ENCODE measurements at regions not wholly inside any gene's neighbourhood (a gene's known extent, or its start where the extent isn't known, plus 50 kb on each side); places are given as distances from the start of the nearest gene placed in this dataset.
A peak's percentile ranks its signal among the peaks of the same experiment; 100 is the strongest.

DNA sequence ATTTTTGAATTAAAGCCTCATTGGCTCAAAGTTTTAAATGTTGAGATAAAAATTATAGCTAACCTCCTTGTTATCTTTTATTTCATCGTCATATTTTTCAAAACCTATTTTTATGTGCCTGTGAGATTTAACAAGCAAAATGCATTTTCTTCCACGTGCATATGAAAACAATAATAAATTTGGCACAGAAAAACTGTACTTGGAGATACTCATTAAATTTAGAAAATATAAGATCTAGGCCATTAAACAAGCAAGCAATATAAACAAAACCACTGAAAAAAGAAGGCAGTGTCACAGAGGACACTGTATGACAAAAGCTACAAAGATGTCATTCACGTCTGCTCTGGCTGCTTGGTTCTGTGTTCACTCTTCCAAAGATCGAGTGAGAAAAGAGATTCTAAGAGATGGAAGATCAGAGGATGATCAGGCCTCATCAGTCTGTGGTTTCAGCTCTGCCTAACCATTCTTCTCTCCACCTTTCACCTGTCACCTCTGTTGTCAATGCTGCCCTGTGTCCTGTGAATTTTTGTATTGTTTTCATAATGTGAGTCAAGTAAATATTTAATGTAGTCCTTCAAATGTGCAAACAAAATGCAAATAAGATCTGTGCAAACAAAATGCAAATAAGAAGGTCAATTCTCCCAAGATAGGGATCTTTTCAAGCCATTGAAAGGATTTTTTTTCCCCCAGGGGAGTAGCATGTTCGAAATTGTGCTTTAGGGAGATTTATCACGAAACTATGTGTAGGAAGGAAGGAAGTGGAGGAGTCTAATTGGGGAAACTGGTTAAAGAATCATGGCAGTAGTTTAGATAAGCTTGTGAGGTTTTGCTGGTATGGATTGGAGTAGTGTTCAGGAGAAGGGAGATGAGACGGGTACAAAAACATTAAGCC lies 138.7 kb upstream of the RBMS1 start:
- DNase-seq = no peak

DNA sequence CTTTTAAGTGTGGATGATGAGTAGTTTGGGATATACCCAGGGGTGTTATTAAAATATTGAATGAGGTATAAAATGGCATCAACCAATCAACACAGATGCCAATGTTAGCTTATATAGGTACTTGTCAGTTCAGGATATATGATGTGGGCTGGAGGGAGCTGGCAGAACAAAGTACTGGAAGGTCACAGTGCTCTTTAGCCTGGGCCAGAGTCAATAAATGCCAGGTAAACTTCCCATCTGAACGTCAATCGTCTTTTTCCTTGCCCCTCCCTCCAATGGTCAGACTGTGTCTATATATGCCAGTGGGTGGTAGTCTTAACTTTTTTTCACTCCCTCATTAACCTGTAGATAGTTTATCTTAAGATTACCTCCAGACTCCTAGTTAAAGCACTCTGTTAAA lies 140.8 kb upstream of the RBMS1 start:
- no peak for DNase-seq

DNA sequence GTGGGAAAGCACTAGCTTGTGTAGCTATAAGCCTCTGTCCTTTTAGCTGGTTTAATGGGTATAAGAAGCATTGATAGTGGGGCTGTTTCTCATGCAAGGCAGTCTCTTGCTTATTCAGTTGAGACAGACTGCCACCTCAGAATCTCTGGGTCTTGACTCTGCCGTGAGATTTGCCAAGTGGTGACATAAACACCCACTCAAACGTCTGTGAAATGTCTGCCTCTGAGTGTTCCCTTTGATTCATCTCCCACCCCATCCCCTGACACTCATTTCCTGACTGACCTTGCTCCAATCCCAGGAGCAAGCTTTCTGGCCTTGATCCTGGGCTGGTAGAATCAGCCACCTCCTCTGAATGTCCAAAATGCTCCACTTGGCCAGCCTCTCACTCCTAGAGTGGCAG lies 141.9 kb upstream of the RBMS1 start:
- DNase-seq = no peak

DNA sequence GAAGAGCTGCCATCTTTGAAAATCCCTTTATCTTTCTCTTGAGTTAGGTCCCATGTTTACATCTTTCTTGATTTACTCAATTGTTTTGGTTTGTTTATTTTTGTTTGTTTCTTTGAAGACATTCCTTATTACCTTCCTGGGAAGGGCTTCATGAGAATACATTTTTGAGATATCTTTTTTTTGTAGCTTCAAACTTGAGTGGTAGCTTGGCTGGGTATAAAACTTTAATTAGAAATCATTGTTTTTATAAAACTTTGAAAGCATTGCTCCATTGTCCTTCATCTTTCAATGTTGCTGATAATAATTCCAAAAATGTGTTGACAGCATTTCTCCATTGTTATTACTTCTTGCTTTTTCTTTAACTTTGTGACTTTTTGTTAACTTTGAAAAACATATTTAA lies 145.9 kb upstream of the RBMS1 start:
- DNase-seq = no peak

DNA sequence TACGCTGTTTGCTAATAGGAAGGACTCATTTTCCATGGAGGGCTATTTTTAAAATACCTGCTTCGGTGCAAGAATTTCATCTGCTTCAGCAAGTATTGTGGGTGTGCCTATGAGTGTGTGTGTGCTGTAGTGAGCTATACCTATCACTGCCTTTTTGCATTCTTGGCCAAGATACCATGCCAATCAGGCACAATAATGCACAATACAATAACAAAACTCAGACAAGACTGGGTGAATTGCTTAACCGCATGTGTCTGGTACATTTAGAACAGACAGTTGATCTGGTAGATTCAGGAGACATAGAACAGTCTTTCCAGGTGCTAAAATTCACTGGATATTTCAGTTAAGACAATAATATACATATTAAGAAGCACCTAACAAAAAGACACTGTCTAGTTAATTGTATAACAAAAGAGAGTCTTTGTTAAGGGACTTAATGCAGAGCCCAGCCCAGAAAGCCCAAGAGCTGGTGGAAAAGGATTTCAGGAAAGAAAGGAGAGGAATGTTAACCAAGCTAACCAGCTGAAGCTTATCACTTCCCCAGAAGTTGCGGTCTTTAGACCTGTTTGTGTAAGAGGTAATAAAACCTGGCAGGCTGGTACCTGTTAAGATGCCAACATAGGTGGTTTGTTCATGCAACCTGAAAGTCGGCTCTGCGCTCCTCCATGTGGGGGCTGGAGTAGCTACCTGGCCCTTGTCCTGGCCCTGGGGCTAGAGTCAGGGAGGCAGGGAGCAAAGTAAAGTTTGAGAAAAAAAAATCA lies 153.3 kb upstream of the RBMS1 start:
- no peak for DNase-seq

DNA sequence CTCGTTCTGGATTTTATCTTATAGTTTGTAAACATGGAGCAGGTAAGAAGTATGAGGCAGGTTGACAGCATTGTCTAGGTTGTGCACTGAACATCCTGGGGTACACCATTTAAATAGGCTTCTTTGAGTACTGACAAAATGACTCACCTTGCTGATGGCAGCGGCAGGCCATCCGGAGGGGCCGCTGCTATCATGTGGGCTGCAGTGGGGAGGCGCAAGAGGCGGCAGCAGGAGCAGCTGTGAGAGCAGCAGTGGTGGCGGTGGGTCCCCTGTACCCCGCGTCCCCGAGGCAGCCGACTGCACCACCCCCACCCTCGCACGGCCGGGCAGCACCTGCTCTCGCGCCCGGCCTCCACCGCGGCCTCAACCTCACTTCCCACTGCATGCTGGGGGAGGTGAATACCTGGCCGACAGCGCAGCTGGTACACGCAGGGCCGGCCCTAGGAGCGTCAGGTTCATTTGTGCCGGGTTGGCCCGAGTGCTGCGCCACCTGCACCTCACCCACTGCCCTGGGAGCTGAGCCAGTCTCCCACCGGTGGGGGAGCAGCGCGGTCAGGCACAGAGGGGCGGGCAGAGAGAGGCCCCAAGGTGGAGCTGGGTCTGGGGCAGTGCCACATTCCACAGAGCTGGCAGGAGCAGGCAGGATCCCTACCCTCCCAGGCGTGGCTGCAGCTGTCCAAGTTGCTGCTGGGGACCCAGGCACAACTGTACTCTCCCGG lies 154.5 kb upstream of the RBMS1 start:
- DNase-seq = no peak

DNA sequence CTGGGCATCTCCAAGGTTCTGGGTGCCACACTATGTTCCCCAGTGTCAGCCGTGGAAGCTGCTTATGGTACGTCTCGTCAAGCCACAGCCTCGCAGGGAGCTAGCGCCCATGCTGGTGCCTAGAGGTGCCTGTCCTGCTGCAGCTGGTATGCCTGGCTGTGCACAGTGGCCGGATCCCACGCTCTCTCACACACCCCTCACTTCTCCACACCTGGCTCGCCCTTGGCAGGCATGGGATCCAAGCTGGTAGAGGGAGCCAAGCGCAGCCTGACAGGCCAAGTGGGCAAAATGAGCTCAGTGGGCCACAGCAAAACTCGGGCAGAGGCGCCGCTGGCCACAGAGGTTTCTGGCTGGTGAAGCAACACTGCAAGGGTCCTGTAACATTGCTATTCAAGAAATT lies 156.1 kb upstream of the RBMS1 start:
- no peak for DNase-seq

DNA sequence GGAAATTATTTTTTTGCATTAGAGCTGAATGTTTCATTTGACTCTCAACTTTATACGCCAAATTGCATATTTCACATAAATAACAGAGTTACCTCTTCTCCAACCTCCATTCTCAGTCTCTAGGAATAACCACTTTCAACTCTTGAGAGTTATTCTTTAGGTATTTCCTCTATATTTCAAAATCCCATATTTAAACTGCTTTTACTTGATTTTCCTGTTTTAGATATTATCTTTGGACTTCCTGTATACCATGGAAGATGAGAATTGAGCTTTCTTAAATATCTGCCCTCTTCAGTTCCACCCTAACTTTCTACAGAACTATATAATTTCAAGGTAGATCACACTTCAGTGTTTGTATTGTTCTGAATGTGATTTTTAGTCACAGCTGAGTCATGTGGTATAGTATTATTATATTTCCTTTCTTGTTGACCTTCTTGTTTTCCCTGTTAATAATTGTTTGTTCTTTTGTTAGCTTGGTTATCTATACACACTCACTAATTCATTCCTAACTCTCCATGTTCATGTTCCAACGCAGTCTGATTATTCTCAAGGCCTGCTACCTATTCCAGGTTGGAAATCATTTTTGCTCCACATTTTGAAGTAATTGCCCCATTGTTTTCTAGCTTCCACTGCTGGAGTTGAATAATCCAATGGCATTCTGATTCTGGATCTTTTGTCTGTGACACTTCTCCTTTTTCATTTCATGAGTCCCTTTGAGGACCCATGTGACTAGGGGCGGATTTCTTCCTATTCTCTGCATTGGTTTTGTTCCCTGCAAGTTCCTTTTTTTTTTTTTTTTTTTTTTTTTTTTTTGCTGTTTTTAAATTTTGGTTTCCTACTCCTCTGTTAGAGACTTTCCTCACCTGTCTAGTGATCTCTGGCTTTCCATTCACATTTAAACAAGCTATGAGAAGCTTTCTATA lies 156.8 kb upstream of the RBMS1 start:
- no peak for DNase-seq

DNA sequence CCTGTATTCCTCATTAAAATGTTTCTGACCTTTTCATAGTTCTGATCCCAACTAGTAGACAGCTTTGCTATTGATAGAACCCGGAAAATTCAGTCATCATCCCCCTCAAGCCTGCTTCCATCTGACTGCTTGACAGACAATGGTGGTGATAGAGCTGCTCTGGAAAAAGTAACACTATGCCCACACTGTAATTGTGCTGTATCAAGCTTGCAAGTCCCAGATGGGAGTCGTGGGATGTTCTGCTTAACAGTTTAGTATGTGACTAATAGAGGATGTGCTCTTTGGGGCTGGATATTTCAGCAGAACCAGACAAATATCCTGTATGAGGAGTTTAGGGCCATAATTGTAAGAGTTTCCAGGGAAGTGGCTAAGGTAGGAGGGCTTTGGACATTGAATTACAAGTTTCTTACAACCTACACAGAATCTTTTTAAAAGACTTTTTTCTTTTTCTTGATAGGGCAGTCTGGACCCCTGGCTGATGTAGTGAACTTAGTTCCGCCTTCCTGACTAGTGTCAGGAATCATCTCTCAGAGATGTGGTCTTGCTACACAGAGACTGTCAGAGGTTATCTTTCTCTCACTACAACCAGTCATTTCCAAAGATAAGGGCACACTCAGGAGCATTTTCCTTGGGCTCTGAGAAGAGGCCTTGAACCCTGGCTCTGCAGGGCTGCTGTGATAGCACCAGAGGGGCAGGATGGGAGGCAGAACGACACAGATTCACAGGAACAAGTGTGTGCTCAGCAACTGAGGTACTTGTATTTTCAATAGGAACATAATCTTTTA lies 158.0 kb upstream of the RBMS1 start:
- DNase-seq = no peak

DNA sequence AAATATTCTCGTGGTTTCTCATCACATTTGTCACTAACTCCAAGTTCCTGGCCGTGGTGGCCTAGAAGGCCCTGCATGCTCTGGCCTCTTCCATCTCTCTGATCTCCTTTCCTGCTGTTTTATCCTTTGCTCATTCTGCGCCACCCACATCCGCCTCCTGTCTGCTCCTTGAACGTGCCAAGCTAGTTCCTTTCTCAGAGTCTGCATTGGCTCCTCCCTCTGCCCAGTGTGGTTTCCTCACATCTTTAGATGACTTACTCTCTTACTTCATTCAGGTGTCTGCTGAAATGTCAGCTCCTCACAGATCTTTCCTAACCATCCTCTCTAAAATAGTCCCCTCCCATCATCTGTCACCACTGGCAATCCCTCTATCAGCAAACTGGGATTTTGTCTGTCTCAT lies 158.6 kb upstream of the RBMS1 start:
- peak; percentile 60 for DNase-seq

DNA sequence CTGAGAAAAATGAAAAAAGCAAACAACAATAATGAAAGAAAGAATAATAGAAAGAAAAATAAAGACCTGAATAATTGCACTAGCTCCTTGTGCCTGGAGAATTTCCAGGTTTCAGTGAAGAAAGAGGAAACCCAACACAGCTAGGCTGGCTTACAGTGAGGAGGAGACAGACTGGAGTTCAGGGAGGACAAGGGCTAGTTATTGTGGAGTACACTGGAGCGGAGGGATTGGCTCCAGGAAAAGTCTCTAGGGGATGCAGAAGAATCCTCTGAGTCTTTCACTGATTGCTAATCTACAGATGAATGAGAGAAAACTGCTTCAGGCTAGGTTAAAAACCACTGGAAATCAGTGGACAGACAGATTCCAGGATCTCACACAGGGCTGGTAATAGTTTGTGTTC lies 163.6 kb upstream of the RBMS1 start:
- no peak for DNase-seq

DNA sequence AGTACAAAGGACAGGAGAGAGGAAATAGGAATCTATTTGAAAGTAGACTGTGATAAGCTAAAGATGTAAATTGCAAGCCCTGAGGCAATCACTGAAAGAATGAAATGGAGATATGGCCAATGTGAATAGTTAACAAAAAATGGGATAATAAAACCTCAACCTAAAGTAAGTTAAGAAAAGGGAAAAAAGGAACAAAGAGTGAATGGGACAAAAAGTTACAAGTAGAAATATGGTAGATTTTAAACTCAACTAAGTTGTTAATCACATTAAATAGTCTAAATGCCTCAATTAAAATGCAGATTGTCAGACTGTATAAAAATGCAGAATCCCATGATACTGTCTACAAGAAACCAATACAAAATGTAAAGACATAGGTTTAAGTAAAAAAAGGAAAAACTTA lies 165.2 kb upstream of the RBMS1 start:
- no peak for DNase-seq

DNA sequence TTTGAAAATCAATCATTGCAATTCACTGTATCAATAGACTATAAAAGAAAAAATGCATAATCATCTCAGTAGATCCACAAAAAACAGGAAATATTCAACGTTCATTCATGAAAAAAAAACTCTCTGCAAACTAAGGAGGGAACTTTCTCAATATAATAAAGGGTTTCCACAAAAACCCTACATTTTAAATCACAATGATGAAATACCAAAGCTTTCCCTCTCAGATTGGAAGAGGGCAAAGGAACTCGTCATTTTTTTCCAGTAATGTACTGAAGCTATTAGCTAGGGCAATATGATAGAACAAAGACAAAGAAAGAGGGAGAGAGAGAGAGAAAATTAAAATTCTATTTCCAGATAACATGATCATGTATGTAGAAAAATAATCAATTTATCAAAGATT lies 167.1 kb upstream of the RBMS1 start:
- no peak for DNase-seq

DNA sequence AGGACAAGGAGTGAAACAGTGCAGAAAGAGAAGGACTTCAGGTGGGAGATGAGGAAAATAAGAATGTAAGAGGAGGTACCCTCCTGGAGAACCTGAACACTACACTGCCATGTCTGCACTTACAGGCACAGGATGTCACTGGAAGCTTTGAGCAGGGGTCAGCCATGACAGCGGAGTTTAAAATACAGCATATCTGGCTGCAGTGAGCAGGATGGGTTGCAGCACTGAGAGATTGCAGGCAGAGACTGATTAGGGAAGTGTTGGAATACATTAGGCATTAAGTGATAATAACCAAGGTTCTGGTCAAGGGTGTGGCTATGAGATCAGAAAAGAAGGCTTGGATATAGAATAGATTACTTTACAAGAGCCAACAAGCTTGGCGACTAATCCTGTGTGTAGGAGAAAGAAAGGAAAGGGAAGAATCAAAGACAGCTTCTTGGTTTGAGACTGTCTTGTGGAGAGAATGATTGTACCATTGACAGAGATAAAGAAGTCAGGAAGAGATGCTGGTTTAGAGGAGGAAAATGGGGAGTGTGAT lies 171.1 kb upstream of the RBMS1 start:
- no peak for DNase-seq

DNA sequence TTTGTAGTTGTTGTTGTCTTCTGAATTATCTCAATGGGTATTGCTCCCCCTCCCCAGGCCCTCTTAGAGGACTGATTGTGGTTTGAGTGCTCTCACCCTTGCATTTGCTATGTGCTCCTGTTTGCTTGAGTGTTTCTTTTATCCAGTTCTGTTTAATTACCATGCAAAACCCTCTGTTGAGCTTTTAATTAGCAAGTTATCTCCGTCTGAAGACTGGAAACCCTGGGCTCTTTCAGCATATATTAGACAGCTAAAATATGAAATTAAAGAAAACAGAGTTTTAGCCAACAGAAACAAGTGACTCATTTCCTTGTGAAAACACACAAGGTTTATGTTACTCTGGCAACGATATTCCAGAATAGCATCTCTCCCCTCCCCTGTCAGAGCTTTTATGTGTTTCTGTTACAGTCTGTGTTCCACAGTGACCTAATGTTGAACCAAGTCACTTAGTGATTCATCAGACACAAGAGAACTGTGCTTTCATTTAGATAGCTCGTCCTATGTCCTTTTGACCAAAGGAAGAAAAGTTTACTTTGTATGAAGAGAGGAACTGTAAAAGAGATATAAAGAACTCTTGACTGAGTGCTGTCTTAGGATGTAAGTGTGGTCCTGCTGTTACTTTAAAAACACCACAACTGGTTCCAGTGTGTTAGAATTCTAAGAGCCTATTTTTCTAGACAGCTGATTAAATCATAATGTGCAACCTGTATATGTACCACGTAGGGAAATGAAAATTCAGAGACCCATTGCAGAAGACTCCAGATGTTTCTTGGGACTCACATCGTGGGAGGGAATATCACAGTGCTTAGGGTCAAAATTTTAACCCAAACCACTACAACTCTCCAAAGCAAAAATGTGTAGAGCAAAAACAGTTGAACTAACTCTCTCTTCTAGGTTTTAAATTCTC lies 172.8 kb upstream of the RBMS1 start:
- DNase-seq = no peak

DNA sequence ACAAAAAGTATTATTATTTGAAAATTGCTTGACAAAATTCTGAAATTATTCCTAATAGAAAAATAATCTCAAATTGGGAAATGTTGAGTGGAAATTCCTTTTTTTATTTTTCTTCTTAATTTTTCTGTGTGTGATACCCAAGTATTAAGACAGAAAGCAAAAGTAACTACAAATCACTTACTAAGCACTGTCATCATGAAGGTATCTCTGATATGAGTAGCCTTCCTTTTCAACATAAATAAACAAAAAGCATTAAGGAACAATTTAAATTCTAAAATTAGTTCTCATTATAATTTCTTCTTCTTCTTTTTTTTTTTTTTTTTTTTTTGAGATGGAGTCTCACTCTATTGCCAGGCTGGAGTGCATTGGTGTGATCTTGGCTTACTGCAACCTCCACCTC lies 174.2 kb upstream of the RBMS1 start:
- no peak for DNase-seq

DNA sequence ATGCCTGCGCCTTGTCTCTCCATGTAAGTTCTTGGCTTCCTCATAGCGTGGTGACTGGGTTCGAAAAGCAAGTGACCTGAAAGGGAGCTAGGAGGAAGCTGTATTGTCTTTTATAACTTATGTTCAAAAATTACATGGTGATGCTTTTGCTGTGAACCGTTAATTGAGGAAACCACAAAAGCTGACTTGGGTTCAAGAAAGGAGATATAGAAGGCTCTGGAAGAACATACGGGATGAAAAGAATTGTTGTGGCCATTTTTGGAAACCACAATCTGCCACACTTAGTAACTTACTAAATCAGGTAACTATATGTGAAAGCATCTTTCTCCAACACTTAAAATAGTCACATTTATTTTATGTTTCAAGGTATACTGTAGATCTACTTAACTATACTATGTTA lies 177.0 kb upstream of the RBMS1 start:
- no peak for DNase-seq

DNA sequence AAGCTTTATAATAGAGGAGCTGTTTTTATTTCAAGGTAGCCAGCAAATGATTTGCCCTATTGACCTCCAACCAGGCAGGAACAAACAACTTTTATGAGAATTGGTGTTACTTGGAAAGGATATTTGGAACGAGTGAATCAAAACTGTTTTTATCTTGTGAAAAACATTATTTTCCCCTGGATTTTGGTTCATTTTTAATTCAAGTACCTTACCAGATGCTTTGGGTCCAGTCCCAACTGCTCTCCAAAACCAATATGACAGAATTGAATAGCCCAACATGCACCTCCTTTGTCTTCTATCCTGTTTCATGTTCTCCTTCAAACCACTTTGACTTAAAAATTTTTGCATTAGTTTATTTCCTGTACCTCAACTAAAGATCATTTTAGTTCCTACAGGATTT lies 178.6 kb upstream of the RBMS1 start:
- no peak for DNase-seq

DNA sequence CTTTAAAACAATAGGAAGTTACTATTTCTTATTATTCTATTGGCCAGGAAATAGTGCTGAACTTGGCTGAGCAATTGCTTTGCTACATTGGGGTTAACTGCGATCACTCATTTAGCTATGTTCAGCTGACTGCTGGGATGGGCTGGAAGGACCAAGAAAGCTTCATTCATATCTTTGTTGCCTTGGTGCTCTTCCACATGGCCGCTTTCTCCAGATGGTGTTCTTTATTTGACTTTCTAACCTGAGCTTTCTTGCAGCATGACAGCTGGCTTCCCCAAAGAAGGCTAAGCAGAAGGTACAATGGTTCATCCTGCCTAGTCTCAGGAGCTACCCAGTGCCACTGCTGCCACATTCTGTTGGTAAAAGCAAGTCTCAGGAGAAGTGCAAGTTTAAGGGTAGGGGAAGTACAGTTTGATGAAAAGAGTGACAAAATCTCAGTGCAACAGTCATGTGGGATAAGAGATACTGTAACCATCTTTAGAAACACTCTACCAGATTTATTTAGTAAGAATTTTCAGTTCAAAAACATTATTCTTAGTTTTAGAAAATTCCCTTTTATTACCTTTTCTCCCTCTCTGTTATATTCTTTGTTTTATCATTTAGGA lies 180.6 kb upstream of the RBMS1 start:
- no peak for DNase-seq

DNA sequence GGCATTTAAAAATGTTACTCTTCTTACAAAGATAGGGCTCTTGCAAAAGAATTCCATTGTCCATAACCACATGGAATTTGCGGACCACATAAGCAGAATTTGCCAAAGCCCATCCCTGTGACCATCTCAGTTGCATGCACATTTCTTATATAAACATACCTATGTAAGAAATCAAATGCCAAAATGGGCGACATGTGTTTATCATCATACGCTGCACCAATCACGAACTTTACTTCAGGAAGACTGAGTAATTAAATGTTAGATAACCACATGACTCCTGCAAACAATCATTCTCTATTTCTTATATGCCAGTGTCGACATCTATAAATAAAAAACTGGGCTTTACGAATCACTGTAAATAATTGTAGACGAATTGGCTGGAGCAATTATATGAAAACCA lies 186.1 kb upstream of the RBMS1 start:
- no peak for DNase-seq

Data from stimulated activated CD4-positive, alpha-beta T cell treated with anti-CD3 and anti-CD28 coated beads, Interleukin-4, amount 100 ng/mL, for 24 hours (primary cell).